HepG2 (cell line): ENCODE measurements at regions not wholly inside any gene's neighbourhood (a gene's known extent, or its start where the extent isn't known, plus 50 kb on each side); places are given as distances from the start of the nearest gene placed in this dataset.

Experiments
- CHD4 ChIP-seq: fragments of 200-600 bp; sonication (generic); IDR thresholded peaks from 2 replicates; pipeline ENCODE4 v1.7.0; 2017; ENCODE audit warnings: mild to moderate bottlenecking, low read length, borderline replicate concordance
- DMAP1 ChIP-seq: IDR thresholded peaks from 2 replicates; pipeline ENCODE4 v1.6.1; 2016
- ERF ChIP-seq: IDR thresholded peaks from 2 replicates; pipeline ENCODE4 v1.6.1; 2018; ENCODE audit warnings: missing biosample characterization, missing genetic modification reagents
- FOXO1 ChIP-seq: sonication (generic); formaldehyde crosslinking; IDR thresholded peaks from 2 replicates; pipeline ENCODE4 v1.4.0; 2020; ENCODE audit warnings: missing genetic modification reagents
- ISX ChIP-seq: sonication (generic); formaldehyde crosslinking; conservative IDR thresholded peaks from 2 replicates; pipeline ENCODE4 v1.5.0; 2020; ENCODE audit warnings: missing genetic modification reagents
- NCOA5 ChIP-seq: sonication (generic); formaldehyde crosslinking; IDR thresholded peaks from 2 replicates; pipeline ENCODE4 v1.4.0; 2020; ENCODE audit warnings: missing genetic modification reagents
- NCOR1 ChIP-seq: fragments of 200-600 bp; sonication (generic); IDR thresholded peaks from 2 replicates; pipeline ENCODE4 v1.7.0; 2017; ENCODE audit warnings: antibody characterized with exemption, low read length, borderline replicate concordance
- NONO ChIP-seq, 2 experiments: fragments of 450-650 bp in 1 of 2; sonication (generic) in 1 of 2; formaldehyde crosslinking in 1 of 2; IDR thresholded peaks in 1 of 2; conservative IDR thresholded peaks in 1 of 2; 2 replicates each; pipeline versions ENCODE4 v1.6.1 to v1.8.0; 2017 to 2022; ENCODE audit warnings: mild to moderate bottlenecking in 1 of 2, missing genetic modification reagents in 1 of 2, moderate library complexity in 1 of 2
- RORA ChIP-seq: sonication (generic); formaldehyde crosslinking; IDR thresholded peaks from 2 replicates; pipeline ENCODE4 v1.5.0; 2020; ENCODE audit warnings: mild to moderate bottlenecking, missing genetic modification reagents, moderate library complexity
- RXRB ChIP-seq: IDR thresholded peaks from 2 replicates; pipeline ENCODE4 v1.6.1; 2016; ENCODE audit warnings: borderline replicate concordance, missing genetic modification reagents, missing compliant biosample characterization
- TSC22D2 ChIP-seq: sonication (generic); formaldehyde crosslinking; IDR thresholded peaks from 2 replicates; pipeline ENCODE4 v1.5.1; 2020; ENCODE audit warnings: missing genetic modification reagents, mild to moderate bottlenecking, borderline replicate concordance
- ZFP82 ChIP-seq: sonication (generic); formaldehyde crosslinking; IDR thresholded peaks from 2 replicates; pipeline ENCODE4 v1.5.1; 2020; ENCODE audit warnings: mild to moderate bottlenecking, missing genetic modification reagents, borderline replicate concordance
- ZNF20 ChIP-seq: sonication (generic); formaldehyde crosslinking; IDR thresholded peaks from 2 replicates; pipeline ENCODE4 v1.4.0; 2020; ENCODE audit warnings: mild to moderate bottlenecking, moderate library complexity, missing genetic modification reagents
- TF ChIP-seq, protein P1 (sequence below): sonication (generic); formaldehyde crosslinking; IDR thresholded peaks from 2 replicates; pipeline ENCODE4 v1.4.0; 2020; ENCODE audit warnings: mild to moderate bottlenecking, missing genetic modification reagents
- TF ChIP-seq, protein P2 (sequence below): sonication (generic); formaldehyde crosslinking; IDR thresholded peaks from 2 replicates; pipeline ENCODE4 v1.4.0; 2020; ENCODE audit warnings: missing genetic modification reagents
- TF ChIP-seq, protein P3 (sequence below): sonication (generic); formaldehyde crosslinking; IDR thresholded peaks from 2 replicates; pipeline ENCODE4 v1.4.0; 2020; ENCODE audit warnings: missing genetic modification reagents, mild to moderate bottlenecking, borderline replicate concordance

DNA sequence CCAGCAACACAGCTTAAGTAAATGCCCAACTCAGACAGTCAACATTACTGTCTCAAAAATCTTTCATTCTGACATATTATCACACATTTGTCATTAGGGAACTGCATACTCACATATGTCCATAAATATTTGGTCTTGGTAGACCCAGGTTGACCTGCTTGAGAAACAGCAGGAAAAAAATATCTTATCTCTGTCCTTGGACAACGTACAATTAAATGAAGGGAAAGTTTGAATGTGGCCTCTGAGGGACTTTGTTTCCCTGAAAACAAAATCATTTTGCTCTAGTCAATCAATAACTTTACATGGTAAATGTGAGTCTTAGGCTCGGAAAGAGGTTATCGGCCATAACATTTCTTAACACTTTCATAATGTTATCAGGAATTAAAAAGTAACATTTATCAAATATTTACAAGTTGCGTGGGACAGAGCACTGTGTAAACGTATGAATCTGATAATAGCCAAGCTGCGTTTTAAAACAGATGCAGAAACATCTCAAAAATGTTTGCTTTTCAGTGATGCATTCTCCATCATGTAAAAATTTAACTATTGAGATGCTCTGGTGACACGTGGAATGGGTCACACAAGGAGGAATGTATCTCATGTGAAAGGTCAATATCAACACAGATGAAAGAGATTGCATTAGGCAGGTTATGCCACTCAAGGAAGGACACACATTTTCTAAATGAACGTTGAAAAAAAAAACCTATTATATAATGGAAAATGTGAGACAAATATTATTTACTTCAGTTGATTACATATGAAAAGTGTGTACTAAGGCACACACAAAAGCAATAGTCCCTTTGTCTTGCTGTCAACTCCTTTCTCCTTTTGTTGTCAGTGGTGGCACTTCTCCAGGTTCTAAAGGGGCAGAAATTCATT lies 304.4 kb downstream of the WDR72 start (continued):
- TF ChIP-seq, protein P1, sequence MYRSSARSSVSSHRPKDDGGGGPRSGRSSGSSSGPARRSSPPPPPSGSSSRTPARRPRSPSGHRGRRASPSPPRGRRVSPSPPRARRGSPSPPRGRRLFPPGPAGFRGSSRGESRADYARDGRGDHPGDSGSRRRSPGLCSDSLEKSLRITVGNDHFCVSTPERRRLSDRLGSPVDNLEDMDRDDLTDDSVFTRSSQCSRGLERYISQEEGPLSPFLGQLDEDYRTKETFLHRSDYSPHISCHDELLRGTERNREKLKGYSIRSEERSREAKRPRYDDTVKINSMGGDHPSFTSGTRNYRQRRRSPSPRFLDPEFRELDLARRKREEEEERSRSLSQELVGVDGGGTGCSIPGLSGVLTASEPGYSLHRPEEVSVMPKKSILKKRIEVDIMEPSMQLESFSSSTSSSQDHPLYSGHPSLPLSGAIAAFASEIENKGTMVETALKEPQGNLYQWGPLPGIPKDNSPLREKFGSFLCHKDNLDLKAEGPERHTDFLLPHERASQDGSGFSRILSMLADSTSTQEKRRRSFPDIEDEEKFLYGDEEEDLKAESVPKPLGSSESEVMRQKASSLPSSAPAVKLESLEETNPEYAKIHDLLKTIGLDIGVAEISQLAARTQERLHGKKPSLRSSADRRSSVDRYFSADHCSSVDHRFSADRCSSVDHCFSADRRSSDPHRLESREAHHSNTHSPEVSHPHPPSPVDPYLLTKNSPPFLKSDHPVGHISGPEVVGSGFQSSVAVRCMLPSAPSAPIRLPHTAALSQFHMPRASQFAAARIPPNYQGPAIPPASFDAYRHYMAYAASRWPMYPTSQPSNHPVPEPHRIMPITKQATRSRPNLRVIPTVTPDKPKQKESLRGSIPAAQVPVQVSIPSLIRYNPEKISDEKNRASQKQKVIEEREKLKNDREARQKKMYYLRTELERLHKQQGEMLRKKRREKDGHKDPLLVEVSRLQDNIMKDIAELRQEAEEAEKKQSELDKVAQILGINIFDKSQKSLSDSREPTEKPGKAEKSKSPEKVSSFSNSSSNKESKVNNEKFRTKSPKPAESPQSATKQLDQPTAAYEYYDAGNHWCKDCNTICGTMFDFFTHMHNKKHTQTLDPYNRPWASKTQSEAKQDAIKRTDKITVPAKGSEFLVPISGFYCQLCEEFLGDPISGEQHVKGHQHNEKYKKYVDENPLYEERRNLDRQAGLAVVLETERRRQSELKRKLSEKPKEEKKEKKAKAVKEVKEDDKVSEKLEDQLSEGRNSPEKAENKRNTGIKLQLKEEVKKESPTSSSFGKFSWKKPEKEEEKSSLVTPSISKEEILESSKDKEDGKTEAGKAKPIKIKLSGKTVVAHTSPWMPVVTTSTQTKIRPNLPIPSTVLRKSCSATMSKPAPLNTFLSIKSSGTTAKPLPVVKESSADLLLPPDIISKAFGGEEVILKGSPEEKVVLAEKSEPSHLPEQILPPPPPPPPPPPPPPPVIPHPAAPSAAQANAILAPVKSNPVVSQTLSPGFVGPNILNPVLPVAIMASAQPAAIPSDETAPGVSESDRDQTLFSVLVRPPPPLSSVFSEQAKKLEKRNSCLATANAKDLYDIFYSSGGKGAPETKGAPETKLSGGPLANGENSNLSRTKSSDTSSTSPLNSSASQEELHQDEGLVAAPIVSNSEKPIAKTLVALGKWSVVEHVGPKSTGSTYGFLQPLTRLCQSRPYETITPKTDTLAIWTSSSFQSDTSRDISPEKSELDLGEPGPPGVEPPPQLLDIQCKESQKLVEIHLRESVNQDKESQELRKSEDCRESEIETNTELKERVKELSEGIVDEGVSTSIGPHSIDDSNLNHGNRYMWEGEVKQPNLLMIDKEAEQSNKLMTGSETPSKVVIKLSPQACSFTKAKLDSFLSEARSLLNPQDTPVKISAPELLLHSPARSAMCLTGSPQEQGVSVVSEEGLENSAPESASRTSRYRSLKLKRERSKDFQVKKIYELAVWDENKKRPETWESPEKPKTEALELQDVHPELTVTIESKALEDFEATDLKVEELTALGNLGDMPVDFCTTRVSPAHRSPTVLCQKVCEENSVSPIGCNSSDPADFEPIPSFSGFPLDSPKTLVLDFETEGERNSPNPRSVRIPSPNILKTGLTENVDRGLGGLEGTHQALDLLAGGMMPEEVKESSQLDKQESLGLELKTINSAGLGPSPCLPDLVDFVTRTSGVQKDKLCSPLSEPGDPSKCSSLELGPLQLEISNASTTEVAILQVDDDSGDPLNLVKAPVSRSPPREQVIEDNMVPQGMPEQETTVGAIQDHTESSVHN (CRISPR knock-in tag), result no peak
- no peak for TF ChIP-seq TSC22D2 (CRISPR knock-in tag)
- no peak for TF ChIP-seq ISX (CRISPR knock-in tag)
- TF ChIP-seq ZNF20 (CRISPR knock-in tag), result no peak
- no peak for TF ChIP-seq NONO (IDR thresholded peaks at IDR 0.05)
- TF ChIP-seq NONO (CRISPR knock-in tag; conservative IDR thresholded peaks at IDR 0.05), result peak; percentile 83
- TF ChIP-seq, protein P2, sequence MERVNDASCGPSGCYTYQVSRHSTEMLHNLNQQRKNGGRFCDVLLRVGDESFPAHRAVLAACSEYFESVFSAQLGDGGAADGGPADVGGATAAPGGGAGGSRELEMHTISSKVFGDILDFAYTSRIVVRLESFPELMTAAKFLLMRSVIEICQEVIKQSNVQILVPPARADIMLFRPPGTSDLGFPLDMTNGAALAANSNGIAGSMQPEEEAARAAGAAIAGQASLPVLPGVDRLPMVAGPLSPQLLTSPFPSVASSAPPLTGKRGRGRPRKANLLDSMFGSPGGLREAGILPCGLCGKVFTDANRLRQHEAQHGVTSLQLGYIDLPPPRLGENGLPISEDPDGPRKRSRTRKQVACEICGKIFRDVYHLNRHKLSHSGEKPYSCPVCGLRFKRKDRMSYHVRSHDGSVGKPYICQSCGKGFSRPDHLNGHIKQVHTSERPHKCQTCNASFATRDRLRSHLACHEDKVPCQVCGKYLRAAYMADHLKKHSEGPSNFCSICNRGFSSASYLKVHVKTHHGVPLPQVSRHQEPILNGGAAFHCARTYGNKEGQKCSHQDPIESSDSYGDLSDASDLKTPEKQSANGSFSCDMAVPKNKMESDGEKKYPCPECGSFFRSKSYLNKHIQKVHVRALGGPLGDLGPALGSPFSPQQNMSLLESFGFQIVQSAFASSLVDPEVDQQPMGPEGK (CRISPR knock-in tag), result peak; percentile 50; the same call in 1 of the 2 replicates
- no peak for TF ChIP-seq NCOA5 (CRISPR knock-in tag)
- TF ChIP-seq FOXO1 (CRISPR knock-in tag), result peak; percentile 79
- TF ChIP-seq CHD4, result peak; percentile 56; the same call in 1 of the 2 replicates
- TF ChIP-seq RXRB (CRISPR knock-in tag), result peak; percentile 77
- 0 out of 2 replicates have a peak, but pooled peaks have one; percentile 59 for TF ChIP-seq RORA (CRISPR knock-in tag)
- peak; percentile 68 for TF ChIP-seq DMAP1
- TF ChIP-seq ZFP82, result 0 out of 2 replicates have a peak, but pooled peaks have one; percentile 59
- peak; percentile 93 for TF ChIP-seq NCOR1
- TF ChIP-seq ERF (CRISPR knock-in tag), result 0 out of 2 replicates have a peak, but pooled peaks have one; percentile 53
- TF ChIP-seq, protein P3, sequence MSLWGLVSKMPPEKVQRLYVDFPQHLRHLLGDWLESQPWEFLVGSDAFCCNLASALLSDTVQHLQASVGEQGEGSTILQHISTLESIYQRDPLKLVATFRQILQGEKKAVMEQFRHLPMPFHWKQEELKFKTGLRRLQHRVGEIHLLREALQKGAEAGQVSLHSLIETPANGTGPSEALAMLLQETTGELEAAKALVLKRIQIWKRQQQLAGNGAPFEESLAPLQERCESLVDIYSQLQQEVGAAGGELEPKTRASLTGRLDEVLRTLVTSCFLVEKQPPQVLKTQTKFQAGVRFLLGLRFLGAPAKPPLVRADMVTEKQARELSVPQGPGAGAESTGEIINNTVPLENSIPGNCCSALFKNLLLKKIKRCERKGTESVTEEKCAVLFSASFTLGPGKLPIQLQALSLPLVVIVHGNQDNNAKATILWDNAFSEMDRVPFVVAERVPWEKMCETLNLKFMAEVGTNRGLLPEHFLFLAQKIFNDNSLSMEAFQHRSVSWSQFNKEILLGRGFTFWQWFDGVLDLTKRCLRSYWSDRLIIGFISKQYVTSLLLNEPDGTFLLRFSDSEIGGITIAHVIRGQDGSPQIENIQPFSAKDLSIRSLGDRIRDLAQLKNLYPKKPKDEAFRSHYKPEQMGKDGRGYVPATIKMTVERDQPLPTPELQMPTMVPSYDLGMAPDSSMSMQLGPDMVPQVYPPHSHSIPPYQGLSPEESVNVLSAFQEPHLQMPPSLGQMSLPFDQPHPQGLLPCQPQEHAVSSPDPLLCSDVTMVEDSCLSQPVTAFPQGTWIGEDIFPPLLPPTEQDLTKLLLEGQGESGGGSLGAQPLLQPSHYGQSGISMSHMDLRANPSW (CRISPR knock-in tag), result peak; percentile 85; the same call in 1 of the 2 replicates
